Neural cell (in vitro differentiated cells): ENCODE measurements at regions not wholly inside any gene's neighbourhood (a gene's known extent, or its start where the extent isn't known, plus 50 kb on each side); places are given as distances from the start of the nearest gene placed in this dataset.

Source experiments
- H2AFZ ChIP-seq: fragments of 200-600, 300-800 bp; sonication (generic), shearing (Covaris generic); 2 replicates; pipeline ENCODE4 v1.6.0; 2014; ENCODE audit warnings: low read depth, mild to moderate bottlenecking, antibody characterized with exemption, low read length, moderate library complexity
- H3F3A ChIP-seq: fragments of 200-600 bp; shearing (Covaris generic); 2 replicates; pipeline ENCODE4 v1.6.1; 2016; ENCODE audit warnings: mild to moderate bottlenecking, moderate library complexity, mixed read lengths, antibody characterized with exemption, low read length; ENCODE audit not compliant: insufficient read depth, poor library complexity, severe bottlenecking
- H3K27ac ChIP-seq: fragments of 200-600, 300-800 bp; sonication (generic), shearing (Covaris generic); 2 replicates; pipeline ENCODE4 v1.5.1; 2014; ENCODE audit warnings: mild to moderate bottlenecking, low read length, moderate library complexity
- H3K27me3 ChIP-seq: fragments of 300-800, 200-600 bp; sonication (generic), shearing (Covaris generic); 2 replicates; pipeline ENCODE4 v1.6.0; 2014; ENCODE audit warnings: mild to moderate bottlenecking, low read depth, low read length, moderate library complexity; ENCODE audit not compliant: insufficient read depth
- H3K36me3 ChIP-seq: fragments of 300-800, 200-600 bp; sonication (generic), shearing (Covaris generic); 2 replicates; pipeline ENCODE4 v1.5.1; 2014; ENCODE audit warnings: mild to moderate bottlenecking, antibody characterized with exemption, low read length, moderate library complexity; ENCODE audit not compliant: insufficient read depth
- H3K4me2 ChIP-seq: fragments of 300-800, 200-600 bp; sonication (generic), shearing (Covaris generic); 2 replicates; pipeline ENCODE4 v1.6.0; 2014; ENCODE audit warnings: mild to moderate bottlenecking, low read length
- H3K4me3 ChIP-seq: fragments of 300-800, 200-600 bp; sonication (generic), shearing (Covaris generic); 2 replicates; pipeline ENCODE4 v1.5.1; 2014; ENCODE audit warnings: mild to moderate bottlenecking, low read length, moderate library complexity
- H3K79me2 ChIP-seq: fragments of 200-600 bp; shearing (Covaris generic); replicated peaks from 2 replicates; pipeline ENCODE4 v1.6.0; 2014; ENCODE audit warnings: mild to moderate bottlenecking, low read length, moderate library complexity; ENCODE audit not compliant: insufficient read depth
- H3K9ac ChIP-seq: fragments of 300-800, 200-600 bp; sonication (generic), shearing (Covaris generic); 2 replicates; pipeline ENCODE4 v1.6.1; 2016; ENCODE audit warnings: mild to moderate bottlenecking, low read length, mixed read lengths
- H3K9me2 ChIP-seq: fragments of 200-600 bp; shearing (Covaris generic); 2 replicates; pipeline ENCODE4 v1.6.1; 2016; ENCODE audit warnings: mild to moderate bottlenecking, low read length, mixed read lengths; ENCODE audit not compliant: insufficient read depth
- H3K9me3 ChIP-seq: fragments of 200-600, 300-800 bp; sonication (generic), shearing (Covaris generic); 2 replicates; pipeline ENCODE4 v1.6.1; 2016; ENCODE audit warnings: mild to moderate bottlenecking, mixed run types, low read length, moderate library complexity, mixed read lengths
- H4K20me1 ChIP-seq: fragments of 200-600 bp; shearing (Covaris generic); 2 replicates; pipeline ENCODE4 v1.6.1; 2016; ENCODE audit warnings: mild to moderate bottlenecking, mixed run types; ENCODE audit not compliant: insufficient read depth
- CTCF ChIP-seq: fragments of 450-650 bp; IDR thresholded peaks from 2 replicates; pipeline ENCODE4 v1.5.1; 2014; ENCODE audit warnings: antibody characterized with exemption, mild to moderate bottlenecking, moderate library complexity; ENCODE audit not compliant: poor library complexity, severe bottlenecking
- EP300 ChIP-seq: fragments of 450-650 bp; conservative IDR thresholded peaks from 2 replicates; pipeline ENCODE4 v1.6.1; 2014; ENCODE audit warnings: antibody characterized with exemption, mild to moderate bottlenecking, moderate library complexity; ENCODE audit not compliant: poor library complexity, severe bottlenecking
- EZH2 ChIP-seq: fragments of 200-600, 300-800 bp; shearing (Covaris generic), sonication (generic); IDR thresholded peaks from 2 replicates; pipeline ENCODE4 v1.6.1; 2014; ENCODE audit warnings: antibody characterized with exemption, low read length, borderline replicate concordance, mild to moderate bottlenecking; ENCODE audit not compliant: insufficient read depth, poor library complexity, severe bottlenecking
- MXI1 ChIP-seq: fragments of 450-650 bp; conservative IDR thresholded peaks from 2 replicates; pipeline ENCODE4 v1.6.1; 2014; ENCODE audit warnings: antibody characterized with exemption, mild to moderate bottlenecking; ENCODE audit not compliant: poor library complexity, severe bottlenecking
- POLR2AphosphoS5 ChIP-seq: IDR thresholded peaks from 2 replicates; pipeline ENCODE4 v1.6.1; 2012
- RAD21 ChIP-seq: fragments of 450-650 bp; conservative IDR thresholded peaks from 2 replicates; pipeline ENCODE4 v1.6.1; 2014; ENCODE audit warnings: antibody characterized with exemption, mild to moderate bottlenecking, moderate library complexity
- SMC3 ChIP-seq: fragments of 450-650 bp; conservative IDR thresholded peaks from 2 replicates; pipeline ENCODE4 v1.6.1; 2014; ENCODE audit warnings: antibody characterized with exemption, mild to moderate bottlenecking, moderate library complexity; ENCODE audit not compliant: poor library complexity
- TAF1 ChIP-seq: IDR thresholded peaks from 2 replicates; pipeline ENCODE4 v1.6.1; 2012; ENCODE audit warnings: low read depth
- TF ChIP-seq, protein P1 (sequence below): IDR thresholded peaks from 2 replicates; pipeline ENCODE4 v1.6.1; 2012; ENCODE audit warnings: borderline replicate concordance

DNA sequence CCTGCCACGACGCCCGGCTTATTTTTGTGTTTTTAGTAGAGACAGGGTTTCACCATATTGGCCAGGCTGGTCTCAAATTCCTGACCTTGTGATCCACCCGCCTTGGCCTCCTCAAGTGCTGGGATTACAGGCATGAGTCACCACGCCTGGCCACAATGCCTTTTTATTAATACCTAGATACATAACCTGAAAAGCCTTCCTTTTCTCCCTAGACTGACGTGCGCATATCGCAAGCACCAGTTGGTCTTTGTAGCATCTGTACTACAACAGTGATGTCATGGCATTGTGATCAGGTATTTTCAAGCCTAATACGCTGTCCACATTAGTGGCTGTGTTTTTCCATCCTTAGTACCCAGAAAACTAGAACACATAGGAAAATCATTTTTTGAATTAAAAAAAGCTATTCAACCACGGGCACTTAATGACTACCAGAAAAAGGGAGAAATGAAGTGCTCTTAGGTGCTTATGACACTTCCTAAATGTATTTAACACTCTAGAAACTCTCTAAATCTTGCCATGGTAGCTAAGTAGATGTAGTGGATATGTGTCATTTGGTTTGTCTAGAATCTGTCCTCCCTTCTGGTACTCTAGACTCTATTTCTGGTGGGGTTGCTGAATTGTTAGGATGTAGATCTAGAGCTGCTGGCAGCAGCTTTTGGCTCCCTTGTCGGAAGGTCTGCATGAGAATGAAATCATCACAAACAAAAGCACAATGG, 707.8 kb downstream of the STIM2 start:
- Histone ChIP-seq H2AFZ (no peak overlapping the region), H3F3A (no peaks in the 10 kb centered on the region), H3K79me2 (no peaks in the 10 kb centered on the region), H3K27me3 (no peaks in the 10 kb centered on the region), H4K20me1 (no peaks in the 10 kb centered on the region), H3K4me2 (no peak overlapping the region), H3K9ac (no peak overlapping the region), H3K4me3 (no peak overlapping the region), H3K9me3 (no peaks in the 10 kb centered on the region), H3K27ac (no peak overlapping the region), H3K9me2 (no peaks in the 10 kb centered on the region), H3K36me3 (no peaks in the 10 kb centered on the region)
- TF ChIP-seq TAF1 (no peak), CTCF (no peak), MXI1 (no peak), SMC3 (no peak), POLR2AphosphoS5 (no peak), EP300 (no peak), RAD21 (no peak), EZH2 (no peak)
- TF ChIP-seq, protein P1, sequence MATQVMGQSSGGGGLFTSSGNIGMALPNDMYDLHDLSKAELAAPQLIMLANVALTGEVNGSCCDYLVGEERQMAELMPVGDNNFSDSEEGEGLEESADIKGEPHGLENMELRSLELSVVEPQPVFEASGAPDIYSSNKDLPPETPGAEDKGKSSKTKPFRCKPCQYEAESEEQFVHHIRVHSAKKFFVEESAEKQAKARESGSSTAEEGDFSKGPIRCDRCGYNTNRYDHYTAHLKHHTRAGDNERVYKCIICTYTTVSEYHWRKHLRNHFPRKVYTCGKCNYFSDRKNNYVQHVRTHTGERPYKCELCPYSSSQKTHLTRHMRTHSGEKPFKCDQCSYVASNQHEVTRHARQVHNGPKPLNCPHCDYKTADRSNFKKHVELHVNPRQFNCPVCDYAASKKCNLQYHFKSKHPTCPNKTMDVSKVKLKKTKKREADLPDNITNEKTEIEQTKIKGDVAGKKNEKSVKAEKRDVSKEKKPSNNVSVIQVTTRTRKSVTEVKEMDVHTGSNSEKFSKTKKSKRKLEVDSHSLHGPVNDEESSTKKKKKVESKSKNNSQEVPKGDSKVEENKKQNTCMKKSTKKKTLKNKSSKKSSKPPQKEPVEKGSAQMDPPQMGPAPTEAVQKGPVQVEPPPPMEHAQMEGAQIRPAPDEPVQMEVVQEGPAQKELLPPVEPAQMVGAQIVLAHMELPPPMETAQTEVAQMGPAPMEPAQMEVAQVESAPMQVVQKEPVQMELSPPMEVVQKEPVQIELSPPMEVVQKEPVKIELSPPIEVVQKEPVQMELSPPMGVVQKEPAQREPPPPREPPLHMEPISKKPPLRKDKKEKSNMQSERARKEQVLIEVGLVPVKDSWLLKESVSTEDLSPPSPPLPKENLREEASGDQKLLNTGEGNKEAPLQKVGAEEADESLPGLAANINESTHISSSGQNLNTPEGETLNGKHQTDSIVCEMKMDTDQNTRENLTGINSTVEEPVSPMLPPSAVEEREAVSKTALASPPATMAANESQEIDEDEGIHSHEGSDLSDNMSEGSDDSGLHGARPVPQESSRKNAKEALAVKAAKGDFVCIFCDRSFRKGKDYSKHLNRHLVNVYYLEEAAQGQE = no peak

GRCh38 chr4:27568952-27569319, 708.3 kb downstream of the STIM2 start:
- H4K20me1 ChIP-seq = no peaks in the 10 kb centered on the region
- H3K9me3 ChIP-seq = no peaks in the 10 kb centered on the region
- H3K4me3 ChIP-seq = no peak overlapping the region
- H3K9ac ChIP-seq = no peak overlapping the region
- H3K9me2 ChIP-seq = no peaks in the 10 kb centered on the region
- H3K4me2 ChIP-seq = no peak overlapping the region
- H2AFZ ChIP-seq = no peak overlapping the region
- H3K36me3 ChIP-seq = no peaks in the 10 kb centered on the region
- H3K27me3 ChIP-seq = no peaks in the 10 kb centered on the region
- H3K27ac ChIP-seq = no peak overlapping the region
- TF ChIP-seq, protein P1 = no peak
- TF ChIP-seq POLR2AphosphoS5 (no peak), RAD21 (no peak), CTCF (no peak), EP300 (no peak), MXI1 (no peak), TAF1 (no peak), EZH2 (no peak), SMC3 (no peak)
- no peaks in the 10 kb centered on the region for H3F3A ChIP-seq
- no peaks in the 10 kb centered on the region for H3K79me2 ChIP-seq
